ENCODE measurements at regions not wholly inside any gene's neighbourhood (a gene's known extent, or its start where the extent isn't known, plus 50 kb on each side); places are given as distances from the start of the nearest gene placed in this dataset.

DNA sequence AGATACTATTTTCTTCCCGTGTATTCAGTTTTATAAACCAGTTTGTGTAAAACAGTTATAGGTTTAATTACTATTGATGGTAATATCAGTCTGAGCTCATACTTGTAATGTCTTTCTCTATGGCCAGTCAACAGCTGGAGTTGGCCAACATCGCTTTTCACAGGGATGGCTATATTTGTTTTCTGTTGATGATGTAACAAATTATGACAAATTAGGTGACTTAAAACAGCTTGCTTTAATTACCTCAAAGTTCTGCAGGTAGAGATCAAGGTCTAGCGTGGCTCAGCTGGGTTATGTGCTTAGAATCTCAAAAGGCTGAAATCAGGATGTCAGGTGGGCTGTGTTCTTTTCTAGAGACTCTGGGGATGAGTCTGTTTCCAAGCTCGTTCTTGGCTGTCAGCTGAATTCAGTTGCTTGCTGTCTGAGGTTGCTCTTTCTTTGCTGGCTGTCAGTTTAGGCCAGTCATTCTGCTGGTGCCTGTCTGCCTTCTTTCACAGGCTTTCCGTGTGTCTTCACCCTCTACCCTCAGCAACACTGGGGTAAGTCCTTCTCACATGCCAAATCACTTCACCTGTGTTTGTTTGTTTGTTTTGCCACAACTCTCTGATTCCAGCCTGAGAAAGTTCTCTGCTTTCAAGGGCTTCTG lies 370.2 kb upstream of the E2F7 start:
- in situ Hi-C loops (cut with HindIII; ENCODE audit: low pct_unique_long_range_greater_than_20kb, low sequenced_read_pairs), result no loop called here
- no peak for ATAC-seq
- POLR2A ChIA-PET, result no interaction called here
- H3K4me1 ChIP-seq (ENCODE audit: control insufficient read depth, insufficient read depth, low read length), result no peaks in the 10 kb centered on the region
- H3K27me3 ChIP-seq (ENCODE audit: control insufficient read depth, insufficient read depth, low read length), result no peaks in the 10 kb centered on the region
- no peak for DNase-seq (ENCODE audit: low read depth, low spot score)
- no peaks in the 10 kb centered on the region for H3K9me3 ChIP-seq (ENCODE audit: control insufficient read depth, insufficient read depth, low read depth, low read length)
- H3K36me3 ChIP-seq (ENCODE audit: control insufficient read depth, insufficient read depth, low read length), result no peaks in the 10 kb centered on the region
- CTCF ChIA-PET, result no interaction called here
- intact Hi-C loops (cut with micrococcal nuclease; ENCODE audit: unreplicated experiment), result no loop called here
- H3K4me3 ChIP-seq (ENCODE audit: low read depth in 2 of 2, low read length in 2 of 2), result no peak overlapping the region
- TF ChIP-seq, protein P1, sequence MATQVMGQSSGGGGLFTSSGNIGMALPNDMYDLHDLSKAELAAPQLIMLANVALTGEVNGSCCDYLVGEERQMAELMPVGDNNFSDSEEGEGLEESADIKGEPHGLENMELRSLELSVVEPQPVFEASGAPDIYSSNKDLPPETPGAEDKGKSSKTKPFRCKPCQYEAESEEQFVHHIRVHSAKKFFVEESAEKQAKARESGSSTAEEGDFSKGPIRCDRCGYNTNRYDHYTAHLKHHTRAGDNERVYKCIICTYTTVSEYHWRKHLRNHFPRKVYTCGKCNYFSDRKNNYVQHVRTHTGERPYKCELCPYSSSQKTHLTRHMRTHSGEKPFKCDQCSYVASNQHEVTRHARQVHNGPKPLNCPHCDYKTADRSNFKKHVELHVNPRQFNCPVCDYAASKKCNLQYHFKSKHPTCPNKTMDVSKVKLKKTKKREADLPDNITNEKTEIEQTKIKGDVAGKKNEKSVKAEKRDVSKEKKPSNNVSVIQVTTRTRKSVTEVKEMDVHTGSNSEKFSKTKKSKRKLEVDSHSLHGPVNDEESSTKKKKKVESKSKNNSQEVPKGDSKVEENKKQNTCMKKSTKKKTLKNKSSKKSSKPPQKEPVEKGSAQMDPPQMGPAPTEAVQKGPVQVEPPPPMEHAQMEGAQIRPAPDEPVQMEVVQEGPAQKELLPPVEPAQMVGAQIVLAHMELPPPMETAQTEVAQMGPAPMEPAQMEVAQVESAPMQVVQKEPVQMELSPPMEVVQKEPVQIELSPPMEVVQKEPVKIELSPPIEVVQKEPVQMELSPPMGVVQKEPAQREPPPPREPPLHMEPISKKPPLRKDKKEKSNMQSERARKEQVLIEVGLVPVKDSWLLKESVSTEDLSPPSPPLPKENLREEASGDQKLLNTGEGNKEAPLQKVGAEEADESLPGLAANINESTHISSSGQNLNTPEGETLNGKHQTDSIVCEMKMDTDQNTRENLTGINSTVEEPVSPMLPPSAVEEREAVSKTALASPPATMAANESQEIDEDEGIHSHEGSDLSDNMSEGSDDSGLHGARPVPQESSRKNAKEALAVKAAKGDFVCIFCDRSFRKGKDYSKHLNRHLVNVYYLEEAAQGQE (IDR thresholded peaks at IDR 0.05; ENCODE audit: insufficient read depth in 1 of 2, low read depth in 2 of 2, low read length in 1 of 2), result no peak
- TF ChIP-seq POLR2AphosphoS5 (IDR thresholded peaks at IDR 0.05; ENCODE audit: low read depth, low read length), result no peak
- TF ChIP-seq, protein P2, sequence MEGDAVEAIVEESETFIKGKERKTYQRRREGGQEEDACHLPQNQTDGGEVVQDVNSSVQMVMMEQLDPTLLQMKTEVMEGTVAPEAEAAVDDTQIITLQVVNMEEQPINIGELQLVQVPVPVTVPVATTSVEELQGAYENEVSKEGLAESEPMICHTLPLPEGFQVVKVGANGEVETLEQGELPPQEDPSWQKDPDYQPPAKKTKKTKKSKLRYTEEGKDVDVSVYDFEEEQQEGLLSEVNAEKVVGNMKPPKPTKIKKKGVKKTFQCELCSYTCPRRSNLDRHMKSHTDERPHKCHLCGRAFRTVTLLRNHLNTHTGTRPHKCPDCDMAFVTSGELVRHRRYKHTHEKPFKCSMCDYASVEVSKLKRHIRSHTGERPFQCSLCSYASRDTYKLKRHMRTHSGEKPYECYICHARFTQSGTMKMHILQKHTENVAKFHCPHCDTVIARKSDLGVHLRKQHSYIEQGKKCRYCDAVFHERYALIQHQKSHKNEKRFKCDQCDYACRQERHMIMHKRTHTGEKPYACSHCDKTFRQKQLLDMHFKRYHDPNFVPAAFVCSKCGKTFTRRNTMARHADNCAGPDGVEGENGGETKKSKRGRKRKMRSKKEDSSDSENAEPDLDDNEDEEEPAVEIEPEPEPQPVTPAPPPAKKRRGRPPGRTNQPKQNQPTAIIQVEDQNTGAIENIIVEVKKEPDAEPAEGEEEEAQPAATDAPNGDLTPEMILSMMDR (IDR thresholded peaks at IDR 0.05), result no peak
- TF ChIP-seq SIN3A (IDR thresholded peaks at IDR 0.05; ENCODE audit: borderline replicate concordance, insufficient read depth, low read depth, low read length), result no peak
- TF ChIP-seq TCF7L2 (IDR thresholded peaks at IDR 0.05; ENCODE audit: low read depth, low read length), result no peak
- H3K27ac ChIP-seq (ENCODE audit: low read length), result no peak overlapping the region
- BruUV-seq (replicated peaks), result no TSS peak

DNA sequence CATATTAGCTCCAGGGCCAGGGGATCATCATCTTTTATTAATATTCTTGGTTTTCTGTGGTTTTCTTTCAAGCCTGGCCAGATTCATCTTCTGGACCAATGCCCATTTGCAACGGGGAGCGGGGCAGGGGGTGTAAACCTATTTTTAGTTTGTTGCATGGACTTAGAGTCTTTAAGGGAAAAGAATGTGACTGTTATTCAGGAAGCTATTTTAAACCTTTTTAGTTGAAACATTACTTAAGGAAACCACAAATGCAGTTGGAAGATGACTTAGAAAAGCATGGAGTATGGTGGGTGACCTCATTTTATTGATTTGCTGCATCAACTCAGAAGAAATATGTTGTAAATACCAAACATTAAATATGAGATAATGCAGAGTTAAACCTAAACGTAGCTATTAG lies 368.4 kb upstream of the E2F7 start:
- POLR2A ChIA-PET, result no interaction called here
- BruUV-seq (replicated peaks), result no TSS peak

More for the DNA sequence above, 368.4 kb upstream of the E2F7 start:
- Histone ChIP-seq H3K36me3 (ENCODE audit: control insufficient read depth, insufficient read depth, low read length) (no peaks in the 10 kb centered on the region), H3K4me3 (ENCODE audit: low read depth in 2 of 2, low read length in 2 of 2) (no peak overlapping the region), H3K27me3 (ENCODE audit: control insufficient read depth, insufficient read depth, low read length) (no peaks in the 10 kb centered on the region), H3K4me1 (ENCODE audit: control insufficient read depth, insufficient read depth, low read length) (no peaks in the 10 kb centered on the region), H3K27ac (ENCODE audit: low read length) (no peak overlapping the region), H3K9me3 (ENCODE audit: control insufficient read depth, insufficient read depth, low read depth, low read length) (no peaks in the 10 kb centered on the region)
- CTCF ChIA-PET, result no interaction called here
- TF ChIP-seq TCF7L2 (IDR thresholded peaks at IDR 0.05; ENCODE audit: low read depth, low read length), result no peak
- no peak for TF ChIP-seq POLR2AphosphoS5 (IDR thresholded peaks at IDR 0.05; ENCODE audit: low read depth, low read length)
- TF ChIP-seq, protein P2 (IDR thresholded peaks at IDR 0.05), result no peak
- TF ChIP-seq SIN3A (IDR thresholded peaks at IDR 0.05; ENCODE audit: borderline replicate concordance, insufficient read depth, low read depth, low read length), result no peak
- TF ChIP-seq, protein P1 (IDR thresholded peaks at IDR 0.05; ENCODE audit: insufficient read depth in 1 of 2, low read depth in 2 of 2, low read length in 1 of 2), result no peak
- ATAC-seq, result no peak
- intact Hi-C loops (cut with micrococcal nuclease; ENCODE audit: unreplicated experiment) (no loop called here), in situ Hi-C loops (cut with HindIII; ENCODE audit: low pct_unique_long_range_greater_than_20kb, low sequenced_read_pairs) (no loop called here)
- DNase-seq (ENCODE audit: low read depth, low spot score), result no peak

Measured in Panc1 (cell line).